ENCODE measurements at regions not wholly inside any gene's neighbourhood (a gene's known extent, or its start where the extent isn't known, plus 50 kb on each side); places are given as distances from the start of the nearest gene placed in this dataset.
"Not testable (repeated sequence)": the region's sequence is repeated elsewhere in the genome, so short reads cannot be mapped to it uniquely, and the experiment has no call there.

- not testable (repeated sequence) for FAIRE-seq; DNase-seq (ENCODE audit: insufficient read length, low spot score)
Measured at GRCh38 chr7:159335181-159335926, 190.7 kb upstream of the VIPR2 start.

GRCh38 chr7:159332854-159333479, 188.3 kb upstream of the VIPR2 start:
- FAIRE-seq; DNase-seq (ENCODE audit: insufficient read length, low spot score): not testable (repeated sequence)

- FAIRE-seq (no peak), DNase-seq (ENCODE audit: insufficient read length, low spot score) (no peak)
Measured at GRCh38 chr7:159331462-159331861, 186.8 kb upstream of the VIPR2 start.

GRCh38 chr7:159329818-159330378, 185.2 kb upstream of the VIPR2 start:
- DNase-seq (ENCODE audit: insufficient read length, low spot score) (no peak), FAIRE-seq (no peak)

- no peak for FAIRE-seq
- no peak for DNase-seq (ENCODE audit: insufficient read length, low spot score)
Measured at GRCh38 chr7:159328096-159328495, 183.4 kb upstream of the VIPR2 start.

- no peak for DNase-seq (ENCODE audit: insufficient read length, low spot score)
- FAIRE-seq: no peak
Measured at GRCh38 chr7:159323359-159323758, 178.7 kb upstream of the VIPR2 start.

GRCh38 chr7:159321278-159321677, 176.6 kb upstream of the VIPR2 start:
- no peak for DNase-seq (ENCODE audit: insufficient read length, low spot score)
- no peak for FAIRE-seq

DNA sequence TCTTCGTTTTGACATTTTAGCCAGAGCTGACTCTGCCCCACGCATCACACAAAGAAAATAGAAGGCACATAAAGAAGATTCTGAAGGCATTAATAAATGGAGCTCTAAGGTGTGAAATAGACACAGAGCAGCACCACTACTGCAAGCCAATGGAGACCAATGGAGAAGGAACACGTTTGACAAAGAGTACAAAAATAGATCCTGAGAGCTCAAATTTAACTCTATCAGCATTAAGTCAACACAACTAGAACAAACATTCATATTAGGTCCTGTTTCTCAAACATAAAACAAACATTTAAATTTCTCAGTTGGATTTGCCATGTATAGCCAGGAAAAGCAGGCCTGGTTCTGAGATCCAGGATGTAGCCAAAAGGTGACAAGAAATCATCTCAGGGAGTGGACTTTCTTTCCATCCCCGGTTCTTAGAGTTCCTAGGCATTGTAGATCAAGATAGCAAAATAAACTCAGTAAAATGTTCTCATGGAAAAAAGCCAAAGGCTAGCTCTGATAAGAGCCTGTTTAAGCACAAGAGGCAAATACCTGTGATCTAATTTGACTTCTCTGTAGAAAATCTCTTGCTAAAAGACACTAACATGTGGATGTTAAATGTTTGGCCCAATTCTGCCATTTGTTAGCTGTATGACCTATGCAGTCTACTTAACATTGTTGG, 174.2 kb upstream of the VIPR2 start:
- FAIRE-seq (no peak), DNase-seq (ENCODE audit: insufficient read length, low spot score) (no peak)

- FAIRE-seq (no peak), DNase-seq (ENCODE audit: insufficient read length, low spot score) (no peak)
Measured at GRCh38 chr7:159317294-159317693, 172.6 kb upstream of the VIPR2 start.

GRCh38 chr7:159311172-159311494, 166.5 kb upstream of the VIPR2 start:
- DNase-seq (ENCODE audit: insufficient read length, low spot score): no peak
- FAIRE-seq: no peak

DNA sequence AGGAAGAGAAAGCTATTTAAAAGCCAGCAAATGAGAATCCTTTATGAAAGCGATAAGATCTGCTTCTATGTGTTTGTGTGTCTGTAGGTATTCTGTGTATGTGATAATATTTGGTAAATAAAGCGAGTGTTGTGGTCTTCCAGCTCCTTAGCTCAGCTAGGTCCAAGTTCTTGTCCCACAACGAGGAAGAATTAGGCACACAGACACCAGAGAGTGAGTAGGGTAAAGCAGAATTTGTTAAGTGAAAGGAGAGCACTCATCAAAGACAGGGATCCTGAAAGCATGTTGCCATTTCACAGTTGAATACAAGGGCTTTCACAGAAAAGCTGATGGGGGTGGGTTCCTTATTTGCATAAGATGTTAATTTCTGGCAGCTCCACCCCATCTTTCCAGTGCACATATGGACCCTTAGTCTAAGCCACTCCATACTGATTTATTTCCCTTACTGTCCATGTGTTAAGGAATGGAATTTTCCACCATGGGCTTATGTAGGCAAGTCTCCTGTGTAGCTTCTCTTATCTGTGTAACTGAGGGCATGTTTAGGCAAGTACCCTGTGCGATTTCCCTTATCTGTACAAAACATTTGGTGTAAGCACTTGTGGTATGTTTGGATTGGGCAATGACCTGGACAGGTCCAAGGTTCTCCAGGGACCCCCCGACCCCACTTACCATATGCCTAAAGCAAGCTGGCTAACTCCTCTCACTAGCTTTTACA, 165.9 kb upstream of the VIPR2 start:
- no peak for DNase-seq (ENCODE audit: insufficient read length, low spot score)
- no peak for FAIRE-seq

DNA sequence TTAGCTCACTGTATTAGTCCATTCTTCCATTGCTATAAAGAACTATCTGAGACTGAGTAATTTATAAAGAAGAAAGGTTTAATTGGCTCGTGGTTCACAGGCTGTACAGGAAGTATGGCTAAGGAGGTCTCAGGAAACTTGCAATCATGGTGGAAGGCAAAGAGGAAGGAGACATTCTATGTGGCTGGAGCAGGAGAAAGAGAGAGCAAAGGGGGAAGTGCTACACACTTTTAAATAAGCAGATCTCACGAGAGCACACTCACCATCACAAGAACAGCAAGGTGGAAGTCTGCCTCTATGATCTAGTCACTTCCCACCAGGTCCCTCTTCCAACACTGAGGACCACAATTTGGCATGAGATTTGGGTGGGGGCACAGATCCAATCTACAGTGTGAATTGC, 164.5 kb upstream of the VIPR2 start:
- not testable (repeated sequence) for DNase-seq (ENCODE audit: insufficient read length, low spot score); FAIRE-seq

DNA sequence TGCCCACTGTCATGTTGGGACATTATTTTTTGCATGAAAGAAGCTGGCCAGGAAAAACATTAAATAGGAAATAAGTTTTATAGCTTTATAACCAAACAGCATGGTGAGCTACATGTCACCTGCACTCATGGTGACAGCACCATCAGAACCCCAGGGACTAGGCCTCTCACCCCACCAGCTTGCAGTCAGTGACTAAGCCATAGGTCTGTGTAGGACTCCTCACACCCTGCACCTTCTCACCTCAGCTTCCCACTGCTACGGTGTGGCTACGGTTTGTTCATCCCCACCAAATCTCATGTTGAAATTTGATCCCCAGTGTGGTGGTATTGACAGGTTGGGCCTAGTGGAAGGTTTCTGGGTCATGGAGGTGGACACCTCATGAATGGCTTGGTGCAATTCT, 161.3 kb upstream of the VIPR2 start:
- DNase-seq (ENCODE audit: insufficient read length, low spot score) (no peak), FAIRE-seq (no peak)

GRCh38 chr7:159305185-159305584, 160.5 kb upstream of the VIPR2 start:
- not testable (repeated sequence) for FAIRE-seq

GRCh38 chr7:159303510-159303909, 158.8 kb upstream of the VIPR2 start:
- FAIRE-seq; DNase-seq (ENCODE audit: insufficient read length, low spot score): not testable (repeated sequence)

More at GRCh38 chr7:159305185-159305584, 160.5 kb upstream of the VIPR2 start:
- DNase-seq (ENCODE audit: insufficient read length, low spot score): not testable (repeated sequence)

DNA sequence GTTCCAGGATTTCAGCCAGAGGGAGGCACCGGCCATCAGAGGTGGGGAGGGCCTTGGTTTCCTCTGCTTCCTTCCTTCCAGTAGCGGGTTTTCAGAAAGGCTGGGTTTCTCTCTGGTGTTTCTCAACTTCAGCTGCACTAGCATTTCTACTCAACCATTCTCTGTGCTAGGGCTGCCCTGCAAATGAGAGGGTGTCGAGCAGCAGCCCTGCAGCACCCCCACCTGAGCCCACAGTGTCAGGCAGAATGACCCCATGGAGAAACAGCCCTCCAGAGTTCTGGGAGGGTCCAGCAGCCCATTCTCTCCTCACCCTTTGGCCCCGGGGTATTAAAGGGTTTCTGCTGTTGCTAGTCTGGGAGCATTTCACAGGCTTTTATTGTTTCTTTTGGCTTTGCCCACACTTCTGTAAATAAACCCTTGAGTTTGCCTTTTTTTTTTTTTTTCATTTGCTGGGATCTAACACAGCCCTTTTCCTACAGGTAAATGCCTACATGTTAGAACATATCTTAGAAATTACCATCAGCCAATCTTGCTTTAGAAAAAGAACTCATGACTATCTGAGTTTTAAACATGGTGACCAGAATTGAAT, 151.5 kb upstream of the VIPR2 start:
- FAIRE-seq: no peak
- DNase-seq (ENCODE audit: insufficient read length, low spot score): no peak

GRCh38 chr7:159286487-159286886, 141.8 kb upstream of the VIPR2 start:
- DNase-seq (ENCODE audit: insufficient read length, low spot score); FAIRE-seq: not testable (repeated sequence)

DNA sequence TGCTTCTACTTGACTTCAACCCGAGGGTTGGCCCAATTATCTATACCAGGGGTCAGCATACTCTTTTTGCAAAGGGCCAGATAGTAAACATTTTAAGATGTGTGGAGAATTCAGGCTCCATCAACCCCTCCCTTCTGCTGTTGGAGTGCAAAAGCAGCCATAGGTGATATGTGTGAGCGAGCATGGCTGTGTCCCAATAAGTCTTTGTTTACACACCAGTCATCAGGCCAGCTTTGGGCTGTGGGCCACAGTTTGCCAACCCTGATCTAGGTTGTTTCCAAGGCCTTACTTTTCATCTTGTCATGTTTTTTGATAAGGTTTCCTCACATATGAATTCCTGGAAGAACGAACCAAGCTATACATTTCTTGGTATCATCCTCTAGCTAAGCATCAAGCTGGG, 136.9 kb upstream of the VIPR2 start:
- DNase-seq (ENCODE audit: insufficient read length, low spot score): no peak

DNA sequence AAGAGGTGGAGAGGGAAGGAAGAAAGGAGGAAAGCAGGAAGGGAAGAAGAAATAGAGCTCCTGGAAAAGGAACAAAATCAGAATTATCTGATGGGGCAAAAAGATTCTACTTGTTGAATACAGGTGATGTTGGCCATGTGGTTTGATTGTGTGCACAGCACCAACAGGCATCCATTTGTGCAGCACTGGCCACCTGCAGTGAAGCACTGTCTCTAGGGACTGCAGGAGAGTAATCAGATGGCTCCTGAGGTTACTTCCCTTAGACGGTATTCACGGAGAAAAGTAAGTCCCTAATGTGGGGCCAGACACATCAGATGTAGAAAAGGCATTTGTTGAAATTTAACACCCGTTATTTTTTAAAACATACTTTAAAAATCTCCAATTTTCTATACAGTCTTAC, 135.3 kb upstream of the VIPR2 start:
- DNase-seq (ENCODE audit: insufficient read length, low spot score) (no peak), FAIRE-seq (no peak)

More for the DNA sequence above, 136.9 kb upstream of the VIPR2 start:
- FAIRE-seq: no peak

DNA sequence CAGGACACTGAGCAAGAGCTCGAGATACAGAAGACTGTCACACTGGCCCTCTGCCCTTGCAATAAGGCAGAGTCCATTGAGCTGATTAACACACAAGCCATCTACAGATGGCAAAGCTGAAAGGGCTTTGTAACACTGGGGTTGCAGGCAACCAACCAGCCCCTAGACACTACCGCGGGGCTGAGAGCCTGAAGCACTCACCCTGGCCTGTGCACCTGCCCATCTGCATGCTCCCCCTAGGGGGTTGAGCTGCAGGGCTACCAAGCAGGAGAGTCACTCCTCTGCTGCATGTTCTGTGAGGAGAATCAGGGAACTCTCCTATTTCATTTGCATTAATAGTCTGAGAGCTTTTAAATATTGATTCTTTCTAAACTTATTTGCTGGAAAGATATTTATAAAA, 128.1 kb upstream of the VIPR2 start:
- DNase-seq (ENCODE audit: insufficient read length, low spot score): no peak
- FAIRE-seq: no peak
